IMR-90 (cell line): ENCODE measurements at regions not wholly inside any gene's neighbourhood (a gene's known extent, or its start where the extent isn't known, plus 50 kb on each side); places are given as distances from the start of the nearest gene placed in this dataset.
"Not testable (repeated sequence)": the region's sequence is repeated elsewhere in the genome, so short reads cannot be mapped to it uniquely, and the experiment has no call there.

Experiments used
- ATAC-seq: fragments of 200-7000 bp; cut with Tn5 transposase; 2 replicates; pipeline ENCODE4 v1.9.1; 2020; ENCODE audit warnings: low read depth, mild to moderate bottlenecking, moderate library complexity
- BruUV-seq: library from RNA; stranded (reverse); fragments of 400-500 nt; replicated peaks from 2 replicates; lab custom pipeline; 2021; lab: Mats Ljungman, UMichigan
- CTCF ChIA-PET: fragments of 300-600 bp; formaldehyde crosslinking; extraction: SDS; loops from one replicate; lab custom pipeline; 2021; ENCODE audit warnings: antibody characterized with exemption; lab: Yijun Ruan, JAX
- POLR2A ChIA-PET: fragments of 300-600 bp; sonication (Branson Sonifier 250); formaldehyde crosslinking; loops from one replicate; lab custom pipeline; 2022; ENCODE audit warnings: antibody characterized with exemption; ENCODE audit not compliant: unreplicated experiment; lab: Charles Lee
- DNase-seq: peaks from one replicate; pipeline ENCODE4 v3.0.0; 2013
- H2AFZ ChIP-seq: replicated peaks from 2 replicates; pipeline ENCODE3; 2013; ENCODE audit warnings: low read length, mild to moderate bottlenecking; ENCODE audit not compliant: poor library complexity
- H2AK5ac ChIP-seq: 2 replicates; pipeline ENCODE4 v1.6.1; 2013; ENCODE audit warnings: low read depth, low read length, inconsistent platforms
- H2AK9ac ChIP-seq: replicated peaks from 2 replicates; pipeline ENCODE3; 2013; ENCODE audit warnings: mild to moderate bottlenecking, low read depth, low read length, moderate library complexity; ENCODE audit not compliant: poor library complexity
- H2BK120ac ChIP-seq: 2 replicates; pipeline ENCODE4 v1.6.1; 2013; ENCODE audit warnings: low read depth, low read length, inconsistent platforms
- H2BK15ac ChIP-seq: 3 replicates; pipeline ENCODE4 v1.6.1; 2013; ENCODE audit warnings: low read depth, low read length, inconsistent platforms
- H2BK20ac ChIP-seq: 2 replicates; pipeline ENCODE4 v1.6.1; 2013; ENCODE audit warnings: low read depth, mild to moderate bottlenecking, inconsistent platforms, low read length, moderate library complexity
- H2BK5ac ChIP-seq: 2 replicates; pipeline ENCODE4 v1.6.1; 2013; ENCODE audit warnings: mild to moderate bottlenecking, low read depth, low read length, inconsistent platforms; ENCODE audit not compliant: poor library complexity, severe bottlenecking
- H3K14ac ChIP-seq: replicated peaks from 2 replicates; pipeline ENCODE4 v1.6.1; 2013; ENCODE audit warnings: low read depth, low read length, inconsistent platforms
- H3K18ac ChIP-seq: 2 replicates; pipeline ENCODE4 v1.6.1; 2013; ENCODE audit warnings: low read depth, low read length, control low read depth
- H3K23ac ChIP-seq: 2 replicates; pipeline ENCODE4 v1.6.1; 2013; ENCODE audit warnings: low read depth, low read length, inconsistent platforms
- H3K27ac ChIP-seq: 2 replicates; pipeline ENCODE4 v1.5.1; 2013; ENCODE audit warnings: mild to moderate bottlenecking, control low read depth, low read length; ENCODE audit not compliant: insufficient read depth
- H3K27me3 ChIP-seq: 2 replicates; pipeline ENCODE4 v1.6.1; 2013; ENCODE audit warnings: low read length; ENCODE audit not compliant: control insufficient read depth, insufficient read depth
- H3K36me3 ChIP-seq: 2 replicates; pipeline ENCODE4 v1.6.1; 2013; ENCODE audit warnings: low read length, mixed read lengths; ENCODE audit not compliant: control insufficient read depth, insufficient read depth
- H3K4ac ChIP-seq: 2 replicates; pipeline ENCODE4 v1.6.1; 2013; ENCODE audit warnings: low read depth, low read length, inconsistent platforms
- H3K4me1 ChIP-seq: 2 replicates; pipeline ENCODE4 v1.6.1; 2013; ENCODE audit warnings: low read length, mixed read lengths; ENCODE audit not compliant: control insufficient read depth, insufficient read depth
- H3K4me2 ChIP-seq: 2 replicates; pipeline ENCODE4 v1.6.1; 2013; ENCODE audit warnings: low read depth, mild to moderate bottlenecking, control low read depth, low read length, moderate library complexity
- H3K4me3 ChIP-seq: 2 replicates; pipeline ENCODE4 v1.5.1; 2013; ENCODE audit warnings: low read depth, mild to moderate bottlenecking, control low read depth, low read length, moderate library complexity; ENCODE audit not compliant: insufficient read depth
- H3K56ac ChIP-seq: 2 replicates; pipeline ENCODE4 v1.6.1; 2013; ENCODE audit warnings: low read length, inconsistent platforms; ENCODE audit not compliant: insufficient read depth; ENCODE audit errors: extremely low read depth
- H3K79me1 ChIP-seq, 2 experiments: 2 replicates each; pipeline ENCODE4 v1.6.1; 2013; ENCODE audit warnings: low read length in 2 of 2, inconsistent platforms in 1 of 2, low read depth in 1 of 2
- H3K9ac ChIP-seq: 2 replicates; pipeline ENCODE4 v1.6.1; 2013; ENCODE audit warnings: low read depth, low read length, control low read depth
- H3K9me1 ChIP-seq: 2 replicates; pipeline ENCODE4 v1.6.1; 2013; ENCODE audit warnings: low read length, inconsistent platforms; ENCODE audit not compliant: insufficient read depth
- H3K9me3 ChIP-seq: 2 replicates; pipeline ENCODE4 v1.6.1; 2013; ENCODE audit warnings: low read length; ENCODE audit not compliant: control insufficient read depth, insufficient read depth
- H4K20me1 ChIP-seq: 2 replicates; pipeline ENCODE4 v1.6.1; 2013; ENCODE audit warnings: low read length, inconsistent platforms; ENCODE audit not compliant: insufficient read depth
- H4K5ac ChIP-seq: 2 replicates; pipeline ENCODE4 v1.6.1; 2013; ENCODE audit warnings: mild to moderate bottlenecking, low read depth, low read length, control low read depth
- H4K8ac ChIP-seq, 2 experiments: 2 replicates each; pipeline ENCODE4 v1.6.1; 2013; ENCODE audit warnings: low read depth in 2 of 2, low read length in 2 of 2, control low read depth in 1 of 2, inconsistent platforms in 1 of 2
- H4K91ac ChIP-seq: 2 replicates; pipeline ENCODE4 v1.6.1; 2013; ENCODE audit warnings: low read depth, low read length, inconsistent platforms; ENCODE audit not compliant: insufficient read depth
- CEBPB ChIP-seq: IDR thresholded peaks from 2 replicates; pipeline ENCODE4 v1.6.1; 2012; ENCODE audit warnings: low read depth, low read length, improper control_type of control experiment
- CHD1 ChIP-seq: IDR thresholded peaks from 2 replicates; pipeline ENCODE4 v1.6.1; 2012; ENCODE audit warnings: low read depth, low read length, improper control_type of control experiment
- ELK1 ChIP-seq: fragments of 150-350 bp; IDR thresholded peaks from 2 replicates; pipeline ENCODE4 v1.6.1; 2016; ENCODE audit warnings: low read depth, mild to moderate bottlenecking, low read length, moderate library complexity, borderline replicate concordance
- FOS ChIP-seq: fragments of 150-350 bp; IDR thresholded peaks from 2 replicates; pipeline ENCODE4 v1.6.1; 2016; ENCODE audit warnings: low read depth, low read length
- NFE2L2 ChIP-seq: fragments of 150-350 bp; IDR thresholded peaks from 2 replicates; pipeline ENCODE4 v1.6.1; 2016; ENCODE audit warnings: low read depth, mild to moderate bottlenecking, low read length
- RAD21 ChIP-seq: IDR thresholded peaks from 2 replicates; pipeline ENCODE4 v1.6.1; 2012; ENCODE audit warnings: low read length, improper control_type of control experiment
- RFX5 ChIP-seq: IDR thresholded peaks from 2 replicates; pipeline ENCODE4 v1.8.0; 2012; ENCODE audit warnings: low read depth, mild to moderate bottlenecking, low read length, moderate library complexity
- SMC3 ChIP-seq: fragments of 150-350 bp; IDR thresholded peaks from 2 replicates; pipeline ENCODE4 v1.6.1; 2016; ENCODE audit warnings: low read depth, mild to moderate bottlenecking, antibody characterized with exemption, low read length, moderate library complexity
- WGBS, 2 experiments: methylation state at CpG; one replicate each; pipeline versions ENCODE4 v1.1.5 to v1.1.7; 2013; ENCODE audit warnings: missing lambda C conversion rate in 2 of 2; ENCODE audit not compliant: insufficient read length in 1 of 2; ENCODE audit errors: extremely low coverage in 2 of 2; 5-methylcytosine and 5-hydroxymethylcytosine counted together
- dilution Hi-C: fragments of 300-500 bp; cut with HindIII; formaldehyde crosslinking; loops from one replicate; pipeline ENCODE4 v1.14.3; 2018; ENCODE audit warnings: low sequenced_read_pairs; ENCODE audit not compliant: unreplicated experiment
- in situ Hi-C: fragments of 300-500 bp; cut with MboI; formaldehyde crosslinking; loops from 3 replicates; pipeline ENCODE4 v1.14.3; 2019; ENCODE audit warnings: low sequenced_read_pairs, inconsistent platforms, mixed read lengths
- intact Hi-C: fragments of 100-400 bp; cut with micrococcal nuclease; formaldehyde crosslinking; loops from 2 replicates; pipeline ENCODE4 v1.10.0; 2022

- no peak overlapping the region for H4K5ac ChIP-seq
- H2AFZ ChIP-seq: no peak overlapping the region
- intact Hi-C loops (no loop called here), in situ Hi-C loops (no loop called here), dilution Hi-C loops (no loop called here)
- CTCF ChIA-PET: no interaction called here
- no peak overlapping the region for H3K27ac ChIP-seq
- H3K14ac ChIP-seq: no peak overlapping the region
- H3K9me3 ChIP-seq: peaks cover 2% of the 10 kb centered on the region
- H3K23ac ChIP-seq: no peak overlapping the region
- ATAC-seq: no peak
- H3K4me1 ChIP-seq: no peaks in the 10 kb centered on the region
- H3K4ac ChIP-seq: no peak overlapping the region
- no peak overlapping the region for H2BK120ac ChIP-seq
- DNase-seq: no peak
- no peak overlapping the region for H3K4me2 ChIP-seq
- H3K36me3 ChIP-seq: no peaks in the 10 kb centered on the region
- H4K20me1 ChIP-seq: no peaks in the 10 kb centered on the region
- H3K4me3 ChIP-seq: no peak overlapping the region
- no TSS peak for BruUV-seq
- no peak overlapping the region for H2BK15ac ChIP-seq
- H4K8ac ChIP-seq: no peak overlapping the region
- no peak overlapping the region for H2AK5ac ChIP-seq
- H3K27me3 ChIP-seq: no peaks in the 10 kb centered on the region
- H2AK9ac ChIP-seq: no peak overlapping the region
- no peak overlapping the region for H4K91ac ChIP-seq
- H2BK5ac ChIP-seq: no peak overlapping the region
- POLR2A ChIA-PET: no interaction called here
- no peak for TF ChIP-seq RFX5
- TF ChIP-seq NFE2L2: no peak
- TF ChIP-seq ELK1: no peak
- TF ChIP-seq CEBPB: no peak
- no peak for TF ChIP-seq SMC3
- no peak for TF ChIP-seq FOS
- no peak for TF ChIP-seq RAD21
- TF ChIP-seq CHD1: no peak
- no peak overlapping the region for H2BK20ac ChIP-seq
- H3K9me1 ChIP-seq: no peaks in the 10 kb centered on the region
- no peak overlapping the region for H3K9ac ChIP-seq
- no peaks in the 10 kb centered on the region for H3K79me1 ChIP-seq
- no peak overlapping the region for H3K56ac ChIP-seq
- H3K18ac ChIP-seq: no peak overlapping the region
- no CpG with 5 or more reads among the region's 2 CpGs for WGBS, 2 experiments
These were observed 1177.5 kb downstream of the NSUN3 start for GRCh38 chr3:95240395-95240794.

- ATAC-seq, H2BK5ac ChIP-seq, dilution Hi-C loops: not testable (repeated sequence)
These were observed 1178.4 kb downstream of the NSUN3 start for GRCh38 chr3:95241256-95241655.

More at GRCh38 chr3:95241256-95241655, 1178.4 kb downstream of the NSUN3 start:
- BruUV-seq, H3K27me3 ChIP-seq, H3K4me3 ChIP-seq, H4K5ac ChIP-seq, H4K20me1 ChIP-seq, H3K4me2 ChIP-seq, H2BK20ac ChIP-seq, H3K9ac ChIP-seq, H3K23ac ChIP-seq, H3K56ac ChIP-seq, H3K4me1 ChIP-seq, H2AK9ac ChIP-seq, H3K27ac ChIP-seq, H4K8ac ChIP-seq, CTCF ChIA-PET, H4K91ac ChIP-seq, H2AK5ac ChIP-seq, H2BK120ac ChIP-seq, H3K79me1 ChIP-seq, H3K14ac ChIP-seq, intact Hi-C loops, H3K4ac ChIP-seq, H3K9me3 ChIP-seq, DNase-seq, H3K9me1 ChIP-seq, H3K36me3 ChIP-seq, H2AFZ ChIP-seq, in situ Hi-C loops, H3K18ac ChIP-seq, POLR2A ChIA-PET, H2BK15ac ChIP-seq: not testable (repeated sequence)
- no CpG with 5 or more reads among the region's 9 CpGs for WGBS, 2 experiments
